Loucy (cell line): ENCODE measurements at regions not wholly inside any gene's neighbourhood (a gene's known extent, or its start where the extent isn't known, plus 50 kb on each side); places are given as distances from the start of the nearest gene placed in this dataset.

Source experiments
- H2AFZ ChIP-seq: fragments of 200-600 bp; sonication (generic); 2 replicates; pipeline ENCODE4 v1.6.0; 2016; ENCODE audit warnings: antibody characterized with exemption, mild to moderate bottlenecking, low read length, moderate library complexity
- H3F3A ChIP-seq: fragments of 200-600 bp; 2 replicates; pipeline ENCODE4 v1.6.0; 2016; ENCODE audit warnings: antibody characterized with exemption, low read depth, mild to moderate bottlenecking
- H3K27me3 ChIP-seq: fragments of 200-600 bp; sonication (generic); 2 replicates; pipeline ENCODE4 v1.6.1; 2014; ENCODE audit warnings: low read length, mild to moderate bottlenecking; ENCODE audit not compliant: insufficient read depth, poor library complexity, severe bottlenecking
- H3K36me3 ChIP-seq: fragments of 200-600 bp; sonication (generic); 2 replicates; pipeline ENCODE4 v1.6.1; 2016; ENCODE audit warnings: low read length; ENCODE audit not compliant: insufficient read depth
- H3K4me1 ChIP-seq: fragments of 200-600 bp; sonication (generic); 2 replicates; pipeline ENCODE4 v1.5.1; 2014; ENCODE audit warnings: low read length, mild to moderate bottlenecking; ENCODE audit not compliant: insufficient read depth, poor library complexity, severe bottlenecking
- H3K4me2 ChIP-seq: fragments of 200-600 bp; sonication (generic); 2 replicates; pipeline ENCODE4 v1.6.0; 2014; ENCODE audit warnings: antibody characterized with exemption, low read length, low read depth, mild to moderate bottlenecking; ENCODE audit not compliant: poor library complexity, severe bottlenecking
- H3K4me3 ChIP-seq: fragments of 200-600 bp; sonication (generic); 2 replicates; pipeline ENCODE4 v1.5.1; 2014; ENCODE audit warnings: low read length, mild to moderate bottlenecking, mixed read lengths; ENCODE audit not compliant: poor library complexity, severe bottlenecking
- H3K79me2 ChIP-seq: fragments of 200-600 bp; sonication (generic); 2 replicates; pipeline ENCODE4 v1.6.1; 2014; ENCODE audit warnings: low read length; ENCODE audit not compliant: insufficient read depth
- H3K9ac ChIP-seq: fragments of 200-600 bp; sonication (generic); 2 replicates; pipeline ENCODE4 v1.6.0; 2014; ENCODE audit warnings: mild to moderate bottlenecking, low read depth, low read length, moderate library complexity; ENCODE audit not compliant: poor library complexity, severe bottlenecking
- H3K9me2 ChIP-seq: fragments of 200-600 bp; sonication (generic); replicated peaks from 2 replicates; pipeline ENCODE4 v1.6.1; 2016; ENCODE audit warnings: low read depth, low read length, mixed read lengths
- H3K9me3 ChIP-seq: fragments of 200-600 bp; sonication (generic); 2 replicates; pipeline ENCODE4 v1.6.1; 2014; ENCODE audit warnings: mild to moderate bottlenecking, antibody characterized with exemption, low read length, low read depth; ENCODE audit not compliant: insufficient read depth
- H4K20me1 ChIP-seq: fragments of 200-600 bp; sonication (generic); 2 replicates; pipeline ENCODE4 v1.6.0; 2014; ENCODE audit warnings: antibody characterized with exemption, low read length, mild to moderate bottlenecking; ENCODE audit not compliant: insufficient read depth, poor library complexity, severe bottlenecking
- EZH2phosphoT487 ChIP-seq: fragments of 200-600 bp; IDR thresholded peaks from 2 replicates; pipeline ENCODE4 v1.6.1; 2018; ENCODE audit warnings: antibody characterized with exemption, mild to moderate bottlenecking, moderate library complexity, borderline replicate concordance
- TF ChIP-seq, protein P1 (sequence below): fragments of 200-600 bp; sonication (generic); conservative IDR thresholded peaks from 2 replicates; pipeline ENCODE4 v1.5.1; 2014; ENCODE audit warnings: mild to moderate bottlenecking, antibody characterized with exemption, low read length

- Histone ChIP-seq H3K9me2 (no peaks in the 10 kb centered on the region), H3F3A (no peaks in the 10 kb centered on the region), H3K79me2 (no peaks in the 10 kb centered on the region), H3K4me1 (no peaks in the 10 kb centered on the region), H3K9me3 (no peaks in the 10 kb centered on the region), H3K9ac (no peak overlapping the region), H3K4me3 (no peak overlapping the region), H3K4me2 (no peak overlapping the region), H3K36me3 (no peaks in the 10 kb centered on the region), H4K20me1 (no peaks in the 10 kb centered on the region), H3K27me3 (no peaks in the 10 kb centered on the region), H2AFZ (no peak overlapping the region)
- TF ChIP-seq, protein P1, sequence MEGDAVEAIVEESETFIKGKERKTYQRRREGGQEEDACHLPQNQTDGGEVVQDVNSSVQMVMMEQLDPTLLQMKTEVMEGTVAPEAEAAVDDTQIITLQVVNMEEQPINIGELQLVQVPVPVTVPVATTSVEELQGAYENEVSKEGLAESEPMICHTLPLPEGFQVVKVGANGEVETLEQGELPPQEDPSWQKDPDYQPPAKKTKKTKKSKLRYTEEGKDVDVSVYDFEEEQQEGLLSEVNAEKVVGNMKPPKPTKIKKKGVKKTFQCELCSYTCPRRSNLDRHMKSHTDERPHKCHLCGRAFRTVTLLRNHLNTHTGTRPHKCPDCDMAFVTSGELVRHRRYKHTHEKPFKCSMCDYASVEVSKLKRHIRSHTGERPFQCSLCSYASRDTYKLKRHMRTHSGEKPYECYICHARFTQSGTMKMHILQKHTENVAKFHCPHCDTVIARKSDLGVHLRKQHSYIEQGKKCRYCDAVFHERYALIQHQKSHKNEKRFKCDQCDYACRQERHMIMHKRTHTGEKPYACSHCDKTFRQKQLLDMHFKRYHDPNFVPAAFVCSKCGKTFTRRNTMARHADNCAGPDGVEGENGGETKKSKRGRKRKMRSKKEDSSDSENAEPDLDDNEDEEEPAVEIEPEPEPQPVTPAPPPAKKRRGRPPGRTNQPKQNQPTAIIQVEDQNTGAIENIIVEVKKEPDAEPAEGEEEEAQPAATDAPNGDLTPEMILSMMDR: no peak
- TF ChIP-seq EZH2phosphoT487: no peak
These were observed 85.1 kb downstream of the NIBAN1 start for GRCh38 chr1:184889166-184889565.

GRCh38 chr1:184888505-184888904 is 85.8 kb downstream of the NIBAN1 start:
- no peak overlapping the region for H3K4me3 ChIP-seq
- H3K4me2 ChIP-seq: no peak overlapping the region
- no peaks in the 10 kb centered on the region for H3K79me2 ChIP-seq

DNA sequence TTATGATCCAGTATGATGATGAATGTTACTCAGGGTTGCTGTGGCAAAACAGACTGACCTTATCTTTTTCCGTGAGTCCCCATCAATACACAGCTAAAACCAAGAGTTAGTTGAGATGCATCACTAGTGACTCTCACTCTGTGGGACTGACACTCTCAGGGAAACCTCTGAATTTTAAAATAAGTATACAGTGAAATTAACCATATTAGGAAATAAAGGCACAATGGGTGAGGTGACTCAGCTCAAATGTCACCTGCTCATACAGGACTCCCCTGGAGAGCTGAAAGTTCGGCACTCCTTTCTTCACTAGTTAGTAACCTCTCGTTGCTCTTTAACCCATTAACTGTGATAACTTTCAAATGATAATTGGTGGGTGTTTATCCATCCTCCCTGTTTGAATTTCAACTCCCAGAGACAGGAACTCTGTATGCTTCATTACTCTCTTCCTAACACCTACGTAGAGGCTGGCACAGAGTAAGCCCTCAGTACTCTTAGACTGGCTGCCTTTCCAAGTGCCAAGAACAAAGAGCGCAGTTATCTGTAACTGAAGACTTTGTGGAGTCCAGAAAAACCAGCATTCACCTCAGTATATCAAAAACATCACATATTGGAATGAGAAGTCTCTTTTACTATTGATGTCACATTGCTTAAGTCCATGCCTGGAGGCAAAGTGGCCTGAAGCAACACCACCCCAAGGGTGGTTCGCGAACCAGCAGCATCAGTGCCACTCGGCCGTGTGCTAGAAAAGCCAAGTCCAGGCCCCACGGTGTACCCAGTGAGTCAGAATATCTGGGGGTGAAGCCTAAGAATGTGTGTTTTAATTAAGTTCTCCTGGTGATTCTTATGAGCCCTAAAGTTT is 91.1 kb downstream of the NIBAN1 start:
- Histone ChIP-seq H4K20me1 (no peaks in the 10 kb centered on the region), H3K4me3 (no peak overlapping the region), H3K9me3 (no peaks in the 10 kb centered on the region), H3K4me2 (no peak overlapping the region), H2AFZ (no peak overlapping the region), H3K9ac (no peak overlapping the region), H3K9me2 (no peaks in the 10 kb centered on the region), H3K36me3 (no peaks in the 10 kb centered on the region), H3K27me3 (no peaks in the 10 kb centered on the region), H3F3A (no peaks in the 10 kb centered on the region), H3K4me1 (no peaks in the 10 kb centered on the region), H3K79me2 (no peaks in the 10 kb centered on the region)
- no peak for TF ChIP-seq EZH2phosphoT487
- TF ChIP-seq, protein P1: no peak

More at GRCh38 chr1:184888505-184888904, 85.8 kb downstream of the NIBAN1 start:
- Histone ChIP-seq H3F3A (no peaks in the 10 kb centered on the region), H3K36me3 (no peaks in the 10 kb centered on the region), H3K4me1 (no peaks in the 10 kb centered on the region), H4K20me1 (no peaks in the 10 kb centered on the region), H3K9ac (no peak overlapping the region), H3K9me3 (no peaks in the 10 kb centered on the region), H2AFZ (no peak overlapping the region), H3K27me3 (no peaks in the 10 kb centered on the region), H3K9me2 (no peaks in the 10 kb centered on the region)
- TF ChIP-seq, protein P1: no peak
- no peak for TF ChIP-seq EZH2phosphoT487
